ENCODE measurements at regions not wholly inside any gene's neighbourhood (a gene's known extent, or its start where the extent isn't known, plus 50 kb on each side); places are given as distances from the start of the nearest gene placed in this dataset.
A peak's percentile ranks its signal among the peaks of the same experiment; 100 is the strongest.

DNA sequence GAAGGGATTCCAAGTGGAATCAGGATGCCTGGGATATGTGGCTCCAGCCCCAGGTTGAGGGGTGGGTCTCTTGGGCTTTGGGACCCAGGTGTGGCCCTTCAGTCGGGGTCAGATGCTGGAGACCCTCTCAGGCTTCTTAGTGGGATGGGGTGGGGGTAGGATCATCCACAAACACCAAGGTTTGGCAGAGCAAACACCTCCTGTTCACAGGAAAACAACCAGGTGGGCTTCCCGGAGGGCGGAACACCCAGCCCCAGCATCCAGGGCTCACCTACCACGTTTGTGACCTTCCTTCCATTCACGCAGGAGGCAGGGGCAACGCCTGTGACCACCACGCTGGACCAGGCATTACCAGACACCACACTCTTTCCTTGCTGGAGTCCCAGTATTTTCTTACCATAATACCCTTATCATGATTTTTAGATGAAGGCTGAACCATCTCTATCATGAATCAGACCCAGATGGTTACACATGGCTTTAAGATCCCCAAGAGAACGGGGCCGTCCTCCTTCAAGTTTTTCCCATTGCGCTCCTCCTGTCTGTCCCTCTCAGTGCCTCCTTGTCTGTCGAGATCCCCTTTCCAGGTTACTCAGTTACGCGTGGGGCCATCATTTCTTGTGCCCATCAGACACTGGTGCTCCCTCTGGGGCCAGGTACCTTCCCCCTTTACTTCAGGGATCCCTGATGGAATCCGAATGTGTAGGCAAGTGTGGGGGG is 428.2 kb downstream of the NPHP4 start:
- DNase-seq: no peak

DNA sequence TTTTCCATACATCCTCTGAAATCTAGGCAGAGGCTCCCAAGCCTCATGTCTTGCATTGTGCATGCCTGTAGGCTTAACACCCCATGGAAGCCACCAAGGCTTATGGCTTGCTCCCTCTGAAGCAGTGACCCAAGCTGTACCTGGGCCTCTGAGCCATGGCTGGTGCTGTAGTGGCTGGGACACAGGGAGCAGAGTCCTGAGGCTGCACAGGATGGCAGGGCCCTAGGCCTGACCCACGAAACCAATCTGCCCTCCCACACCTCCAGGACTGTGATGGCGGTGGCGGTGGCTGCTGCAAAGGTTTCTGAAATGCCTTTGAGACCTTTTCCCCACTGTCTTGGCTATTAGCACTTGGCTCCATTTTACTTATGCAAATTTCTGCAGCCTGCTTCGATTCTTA is 429.5 kb downstream of the NPHP4 start:
- DNase-seq: no peak

- DNase-seq: no peak
Observed at GRCh38 chr1:5562331-5562730, 429.9 kb downstream of the NPHP4 start.

DNA sequence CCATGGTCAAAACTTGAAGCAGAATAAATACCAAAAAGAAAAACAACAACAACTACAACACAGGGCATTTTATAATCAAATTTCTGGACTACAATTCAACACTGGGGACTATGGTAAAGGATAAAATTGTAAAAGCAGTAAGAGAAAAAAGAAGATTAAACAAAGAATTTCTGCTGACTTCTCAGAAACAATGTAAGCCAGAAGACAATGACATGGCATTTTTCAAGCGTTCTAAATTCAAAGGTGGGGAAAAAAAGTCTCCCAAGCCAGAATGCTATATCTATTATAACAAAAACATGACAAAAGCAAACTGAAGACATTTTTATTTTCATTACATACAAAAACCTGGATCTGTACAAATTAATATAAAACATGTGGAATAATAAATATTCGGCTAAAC is 433.1 kb downstream of the NPHP4 start:
- DNase-seq: no peak

- DNase-seq: no peak
Observed at GRCh38 chr1:5555853-5556252, 436.4 kb downstream of the NPHP4 start.

GRCh38 chr1:5554784-5555183 is 437.4 kb downstream of the NPHP4 start:
- no peak for DNase-seq

- DNase-seq: no peak
Observed at GRCh38 chr1:5554111-5554510, 438.1 kb downstream of the NPHP4 start.

DNA sequence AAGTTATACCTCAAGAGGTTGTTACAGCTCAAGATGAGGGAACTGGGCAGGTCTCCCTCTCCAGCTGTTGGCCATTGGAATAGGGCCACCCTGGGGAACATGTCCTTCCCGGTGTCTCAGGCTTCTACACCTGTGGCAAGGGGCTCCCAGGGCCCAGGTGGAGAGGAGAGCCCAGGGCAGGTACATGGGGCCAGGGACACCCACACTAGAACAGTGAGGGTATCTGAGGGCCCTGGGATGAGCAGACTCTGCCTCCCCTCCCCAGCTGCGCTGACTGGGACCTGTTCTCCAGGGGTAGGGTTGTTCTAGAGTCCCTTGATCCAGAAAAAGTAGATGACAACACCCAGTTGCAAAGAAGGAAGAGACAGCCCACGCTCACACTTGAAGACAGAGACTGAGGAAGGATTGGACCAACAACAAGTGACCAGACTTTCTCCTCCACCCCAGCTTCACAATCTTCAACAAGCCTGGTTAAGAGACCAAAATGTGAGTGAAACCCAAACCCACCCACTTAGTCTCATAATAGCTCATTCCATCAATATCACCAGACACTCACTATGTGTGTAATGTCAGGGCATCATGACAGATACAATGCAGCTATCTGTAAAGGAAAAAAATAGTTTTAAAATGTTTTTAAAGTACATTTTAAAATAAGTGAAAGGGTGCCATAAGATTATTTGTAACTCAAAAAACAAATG is 439.3 kb downstream of the NPHP4 start:
- DNase-seq: no peak

DNA sequence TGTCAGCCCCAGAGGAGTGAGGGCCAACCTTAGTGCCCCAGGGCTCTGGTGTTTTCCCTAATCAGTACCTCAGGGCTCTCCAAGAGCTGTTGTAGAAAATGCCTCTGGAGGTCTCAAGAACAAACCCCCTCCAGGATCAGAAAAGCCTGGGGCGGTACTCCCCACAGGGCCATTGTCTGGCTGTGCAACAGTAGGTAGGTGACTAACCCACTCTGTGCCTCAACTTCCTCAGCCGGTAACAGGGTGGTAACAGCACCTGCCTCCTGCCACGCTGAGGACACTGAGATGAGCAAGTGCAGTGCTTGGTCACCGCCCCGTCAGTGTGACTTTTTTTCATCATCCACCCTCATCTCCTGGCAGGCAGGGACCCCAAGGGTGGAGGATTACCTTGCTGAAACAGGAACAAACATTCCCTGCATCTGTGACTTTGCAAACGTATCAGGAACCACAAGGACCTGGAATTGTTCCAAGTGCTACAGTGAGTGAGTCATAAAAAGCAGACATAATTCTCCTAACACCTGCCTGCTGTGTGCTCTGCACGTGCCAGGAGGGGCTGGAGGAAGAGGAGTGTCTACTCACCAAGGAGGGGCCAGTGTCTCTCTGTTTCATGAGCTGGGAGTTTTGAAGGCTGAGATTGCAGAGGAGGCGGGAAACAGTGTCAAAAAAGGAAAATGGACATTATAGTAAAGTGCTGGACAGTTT is 440.8 kb downstream of the NPHP4 start:
- DNase-seq: peak in 1 of 2 experiments; percentile 2

- no peak for DNase-seq
Observed at GRCh38 chr1:5548266-5548665, 444.0 kb downstream of the NPHP4 start.

GRCh38 chr1:5543235-5543634 is 449.0 kb downstream of the NPHP4 start:
- DNase-seq: no peak

- DNase-seq: no peak
Observed at GRCh38 chr1:5532811-5533210, 459.4 kb downstream of the NPHP4 start.

- no peak for DNase-seq
Observed at GRCh38 chr1:5526822-5527551, 465.2 kb downstream of the NPHP4 start.

GRCh38 chr1:5526385-5526750 is 465.9 kb downstream of the NPHP4 start:
- DNase-seq: no peak

DNA sequence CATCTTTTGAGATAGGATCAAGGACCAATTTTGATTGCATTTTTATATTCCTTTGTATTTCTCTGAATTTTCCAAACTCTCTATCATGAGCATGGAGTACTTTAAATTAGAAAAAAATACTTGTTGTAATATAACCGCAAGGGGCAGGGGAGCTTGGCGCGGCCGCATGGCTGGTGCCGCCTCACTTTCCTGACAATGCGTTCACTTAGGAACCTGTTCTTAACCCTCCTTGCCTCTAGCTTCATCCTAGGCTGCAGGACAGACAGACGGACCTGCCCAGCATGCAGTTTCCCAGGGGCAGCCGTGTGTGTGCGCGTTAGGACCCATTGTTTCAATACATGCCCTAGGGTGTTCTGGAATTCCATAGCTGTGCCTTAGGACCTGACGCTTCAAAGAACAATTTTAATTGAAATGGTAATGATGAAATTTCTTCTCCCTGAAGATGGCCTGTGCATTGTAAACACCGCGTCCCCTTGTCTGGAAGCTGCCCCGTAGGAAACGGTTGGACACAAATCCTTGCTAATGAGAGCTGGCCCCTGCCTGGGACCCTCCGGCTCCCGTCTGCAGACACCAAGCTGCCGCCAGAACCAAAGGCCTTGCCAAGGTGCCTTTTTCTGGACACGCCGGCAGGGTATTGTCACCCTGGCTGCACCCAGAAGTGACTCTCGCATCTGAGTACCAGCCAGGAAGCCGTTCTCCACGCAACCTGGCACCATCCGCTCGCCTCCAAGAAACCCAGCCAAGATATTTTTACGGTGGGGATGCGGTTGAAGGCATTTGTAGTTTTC is 466.4 kb downstream of the NPHP4 start:
- no peak for DNase-seq

DNA sequence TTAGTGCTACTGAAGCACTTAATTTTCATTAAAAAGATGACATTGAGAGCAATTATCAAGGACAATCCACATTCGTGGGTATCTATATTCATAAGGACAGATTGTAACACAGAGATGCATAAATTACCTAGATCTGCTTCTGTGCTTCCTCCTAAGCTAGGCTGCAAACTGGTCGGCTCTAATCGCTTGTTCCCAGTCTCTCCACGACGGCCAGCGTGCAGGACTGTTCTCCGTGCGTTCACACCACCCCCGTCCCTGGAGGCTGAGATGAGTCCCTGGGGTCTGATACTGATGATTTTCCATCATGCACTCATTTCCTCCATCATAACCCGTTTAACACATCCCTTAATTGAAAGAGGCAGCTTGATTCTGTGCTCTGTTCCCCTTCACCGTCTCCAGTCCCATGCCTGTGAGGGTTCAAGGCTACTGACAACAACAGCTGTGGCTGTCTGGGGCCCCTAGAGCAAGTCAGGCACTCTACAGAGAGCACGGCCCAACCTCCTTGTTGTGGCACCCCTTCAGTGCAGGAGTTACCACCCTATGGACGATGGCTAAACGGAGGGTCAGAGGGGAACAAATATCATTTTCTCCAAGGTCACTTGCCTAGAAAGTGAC is 469.6 kb downstream of the NPHP4 start:
- no peak for DNase-seq

DNA sequence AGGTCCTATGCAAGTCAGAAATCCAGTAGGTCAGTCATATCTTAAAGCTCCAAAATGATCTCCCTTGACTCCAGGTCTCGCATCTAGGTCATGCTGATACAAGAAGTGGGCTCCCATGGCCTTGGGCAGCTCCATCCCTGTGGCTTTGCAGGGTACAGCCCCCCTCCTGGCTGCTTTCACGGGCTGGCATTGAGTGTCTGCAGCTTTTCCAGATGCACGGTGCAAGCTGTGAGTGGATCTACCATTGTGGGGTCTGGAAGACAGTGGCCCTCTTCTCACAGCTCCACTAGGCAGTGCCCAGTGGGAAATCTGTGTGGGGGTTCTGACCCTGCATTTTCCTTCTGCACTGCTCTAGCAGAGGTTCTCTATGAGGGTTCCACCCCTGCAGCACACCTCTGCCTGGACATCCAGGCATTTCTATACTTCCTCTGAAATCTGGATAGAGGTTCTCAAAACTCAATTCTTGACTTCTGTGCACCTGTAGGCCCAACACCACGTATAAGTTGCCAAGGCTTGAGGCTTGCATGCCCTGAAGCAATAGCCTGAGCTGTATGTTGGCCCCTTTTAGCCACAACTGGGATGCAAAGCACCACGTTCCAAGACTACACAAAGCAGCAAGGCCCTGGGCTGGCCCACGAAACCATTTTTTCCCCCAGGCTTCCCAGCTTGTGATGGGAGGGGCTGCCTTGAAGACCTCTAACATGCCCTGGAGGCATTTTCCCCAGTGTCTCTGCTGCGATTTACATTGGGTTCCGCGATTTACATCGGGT is 472.7 kb downstream of the NPHP4 start:
- no peak for DNase-seq

GRCh38 chr1:5516756-5517155 is 475.5 kb downstream of the NPHP4 start:
- DNase-seq: no peak

GRCh38 chr1:5515501-5515900 is 476.7 kb downstream of the NPHP4 start:
- no peak for DNase-seq

GRCh38 chr1:5514527-5515183 is 477.6 kb downstream of the NPHP4 start:
- DNase-seq: peak in 1 of 2 experiments; percentile 17
